GM12891 (cell line): ENCODE measurements at regions not wholly inside any gene's neighbourhood (a gene's known extent, or its start where the extent isn't known, plus 50 kb on each side); places are given as distances from the start of the nearest gene placed in this dataset.

Source experiments
- PAX5 ChIP-seq: IDR thresholded peaks from 2 replicates; pipeline ENCODE4 v1.6.1; 2011; ENCODE audit warnings: low read length, moderate library complexity, mild to moderate bottlenecking; ENCODE audit not compliant: insufficient read depth, severe bottlenecking
- POLR2A ChIP-seq: IDR thresholded peaks from 2 replicates; pipeline ENCODE4 v1.6.1; 2011; ENCODE audit warnings: low read depth, low read length, control low read depth
- POLR2AphosphoS5 ChIP-seq: IDR thresholded peaks from 2 replicates; pipeline ENCODE4 v1.6.1; 2011; ENCODE audit warnings: low read depth, low read length, control low read depth
- POU2F2 ChIP-seq: IDR thresholded peaks from 2 replicates; pipeline ENCODE4 v1.6.1; 2011; ENCODE audit warnings: low read depth, mild to moderate bottlenecking, control low read depth, low read length, moderate library complexity
- SPI1 ChIP-seq: IDR thresholded peaks from 2 replicates; pipeline ENCODE4 v1.6.1; 2011; ENCODE audit warnings: low read depth, low read length, control low read depth
- TAF1 ChIP-seq: IDR thresholded peaks from 2 replicates; pipeline ENCODE4 v1.6.1; 2011; ENCODE audit warnings: low read depth, low read length, control low read depth

DNA sequence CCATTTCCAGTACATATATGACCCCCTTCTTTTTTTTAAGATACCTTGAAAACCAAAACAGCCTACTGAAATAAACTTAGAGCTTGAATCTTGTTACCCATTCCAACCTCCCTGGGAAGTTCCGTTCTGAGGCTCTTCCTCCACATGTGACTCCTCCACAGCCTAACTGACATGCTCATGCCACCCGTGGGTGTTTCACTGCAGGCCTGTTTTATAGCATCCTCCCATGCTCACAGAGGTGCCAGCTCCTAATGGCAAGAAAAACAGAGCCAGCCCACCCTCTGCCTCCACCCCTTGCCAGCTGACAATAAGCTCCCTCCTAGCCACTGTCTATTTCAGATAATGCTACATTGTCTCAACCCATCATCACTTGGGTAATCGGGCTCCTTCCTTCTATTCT is 97.6 kb upstream of the E2F8 start:
- no peak for TF ChIP-seq POLR2A
- no peak for TF ChIP-seq POLR2AphosphoS5
- TF ChIP-seq TAF1 = no peak
- no peak for TF ChIP-seq SPI1
- TF ChIP-seq PAX5 = no peak
- no peak for TF ChIP-seq POU2F2
